Neural progenitor cell (in vitro differentiated cells): ENCODE measurements at regions not wholly inside any gene's neighbourhood (a gene's known extent, or its start where the extent isn't known, plus 50 kb on each side); places are given as distances from the start of the nearest gene placed in this dataset.
"Not testable (repeated sequence)": the region's sequence is repeated elsewhere in the genome, so short reads cannot be mapped to it uniquely, and the experiment has no call there.

Experiments
- DNase-seq: peaks from one replicate; pipeline ENCODE4 v3.0.0-alpha.2; 2016; ENCODE audit warnings: low spot score
- H2AFZ ChIP-seq: fragments of 200-600 bp; sonication (generic); replicated peaks from 2 replicates; pipeline ENCODE4 v1.6.1; 2016; ENCODE audit warnings: antibody characterized with exemption
- H3F3A ChIP-seq: fragments of 200-600 bp; sonication (generic); 2 replicates; pipeline ENCODE4 v1.6.1; 2016; ENCODE audit warnings: antibody characterized with exemption, low read depth
- H3K27ac ChIP-seq: fragments of 200-600 bp; sonication (generic); 2 replicates; pipeline ENCODE4 v1.5.1; 2016; ENCODE audit warnings: mild to moderate bottlenecking
- H3K27me3 ChIP-seq: fragments of 200-600 bp; sonication (generic); 2 replicates; pipeline ENCODE4 v1.6.1; 2016; ENCODE audit warnings: mild to moderate bottlenecking, moderate library complexity
- H3K36me3 ChIP-seq: fragments of 200-600 bp; sonication (generic); 2 replicates; pipeline ENCODE4 v1.5.1; 2016
- H3K4me1 ChIP-seq: fragments of 200-600 bp; sonication (generic); 2 replicates; pipeline ENCODE4 v1.6.1; 2016; ENCODE audit warnings: mixed run types
- H3K4me2 ChIP-seq: fragments of 200-600 bp; sonication (generic); 2 replicates; pipeline ENCODE4 v1.6.1; 2016
- H3K4me3 ChIP-seq: fragments of 200-600 bp; sonication (generic); 2 replicates; pipeline ENCODE4 v1.5.1; 2016
- H3K79me2 ChIP-seq: fragments of 200-600 bp; sonication (generic); 2 replicates; pipeline ENCODE4 v1.6.1; 2016; ENCODE audit warnings: low read depth
- H3K9ac ChIP-seq: fragments of 200-600 bp; sonication (generic); 2 replicates; pipeline ENCODE4 v1.6.1; 2016
- H3K9me3 ChIP-seq: fragments of 200-600 bp; sonication (generic); 2 replicates; pipeline ENCODE4 v1.5.1; 2016; ENCODE audit warnings: low read depth
- H4K20me1 ChIP-seq: fragments of 200-600 bp; sonication (generic); 2 replicates; pipeline ENCODE4 v1.6.1; 2016; ENCODE audit warnings: low read depth
- H3K27ac Mint-ChIP-seq: 3 replicates; pipeline ENCODE4 v1.8.0; 2021; ENCODE audit warnings: mixed read lengths
- H3K27me3 Mint-ChIP-seq: 2 replicates; pipeline ENCODE4 v1.8.0; 2022; ENCODE audit warnings: low read depth, mild to moderate bottlenecking, inconsistent platforms, moderate library complexity, mixed read lengths; ENCODE audit not compliant: insufficient read depth
- H3K36me3 Mint-ChIP-seq: 3 replicates; pipeline ENCODE4 v1.8.0; 2021; ENCODE audit warnings: mixed read lengths
- H3K4me1 Mint-ChIP-seq: 3 replicates; pipeline ENCODE4 v1.8.0; 2021; ENCODE audit warnings: mixed read lengths
- H3K4me3 Mint-ChIP-seq: 3 replicates; pipeline ENCODE4 v1.8.0; 2021; ENCODE audit warnings: mild to moderate bottlenecking, moderate library complexity, mixed read lengths
- H3K9me3 Mint-ChIP-seq: 3 replicates; pipeline ENCODE4 v1.8.0; 2020; ENCODE audit warnings: mixed read lengths
- CTCF ChIP-seq: fragments of 200-600 bp; sonication (generic); IDR thresholded peaks from 2 replicates; pipeline ENCODE4 v1.5.1; 2017; ENCODE audit warnings: antibody characterized with exemption, mild to moderate bottlenecking
- EZH2 ChIP-seq: fragments of 200-600 bp; sonication (generic); IDR thresholded peaks from 2 replicates; pipeline ENCODE4 v1.6.1; 2017; ENCODE audit warnings: antibody characterized with exemption, mild to moderate bottlenecking, moderate library complexity
- EZH2phosphoT487 ChIP-seq: fragments of 200-600 bp; sonication (generic); IDR thresholded peaks from 2 replicates; pipeline ENCODE4 v1.6.1; 2017; ENCODE audit warnings: antibody characterized with exemption

DNA sequence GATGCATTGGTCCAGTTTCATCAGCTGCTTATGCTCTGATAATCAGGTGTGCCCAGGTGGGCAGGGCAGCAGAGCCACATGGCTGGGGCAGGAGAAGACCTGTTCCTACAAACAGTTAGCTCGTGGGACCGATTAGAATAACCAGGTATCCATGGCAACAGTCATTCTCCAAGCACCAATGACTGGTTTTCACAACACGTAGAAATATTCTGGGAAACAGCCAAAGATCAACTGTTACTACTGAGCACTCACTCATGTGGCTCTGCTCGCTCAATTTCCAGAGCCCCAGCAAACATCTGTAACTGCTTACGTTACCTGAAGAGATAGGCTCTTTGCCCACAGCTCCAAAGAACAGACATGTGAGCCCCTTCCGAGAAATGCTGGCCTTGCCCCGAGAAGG, 302.0 kb downstream of the AGTPBP1 start:
- Histone ChIP-seq H3K9me3 (no peaks in the 10 kb centered on the region), H2AFZ (no peak overlapping the region), H3K9ac (no peak overlapping the region), H3K27ac (no peak overlapping the region), H3K4me1 (no peaks in the 10 kb centered on the region), H3K27me3 (no peaks in the 10 kb centered on the region), H3K4me2 (no peak overlapping the region), H3K36me3 (no peaks in the 10 kb centered on the region), H3K79me2 (no peaks in the 10 kb centered on the region), H4K20me1 (no peaks in the 10 kb centered on the region), H3F3A (no peaks in the 10 kb centered on the region), H3K4me3 (no peak overlapping the region)
- Mint-ChIP-seq H3K27ac (no peak overlapping the region), H3K36me3 (peaks cover 3% of the 10 kb centered on the region), H3K27me3 (no peaks in the 10 kb centered on the region), H3K9me3 (peaks cover 19% of the 10 kb centered on the region), H3K4me1 (peaks cover 8% of the 10 kb centered on the region), H3K4me3 (no peak overlapping the region)
- no peak for DNase-seq
- TF ChIP-seq CTCF (no peak), EZH2phosphoT487 (no peak), EZH2 (no peak)

- not testable (repeated sequence) for H3K4me3 Mint-ChIP-seq, H3K27me3 Mint-ChIP-seq, H3K9ac ChIP-seq, H3K27me3 ChIP-seq, H3K4me3 ChIP-seq, H3K27ac ChIP-seq, H3K9me3 ChIP-seq, H3K27ac Mint-ChIP-seq, H3K4me2 ChIP-seq, H3K4me1 ChIP-seq, H3F3A ChIP-seq, H2AFZ ChIP-seq, H3K79me2 ChIP-seq, H4K20me1 ChIP-seq, H3K36me3 ChIP-seq, H3K36me3 Mint-ChIP-seq, DNase-seq
- H3K9me3 Mint-ChIP-seq = peaks cover 22% of the 10 kb centered on the region
- H3K4me1 Mint-ChIP-seq = peaks cover 24% of the 10 kb centered on the region
Measured at GRCh38 chr9:85433956-85434355, 307.8 kb downstream of the AGTPBP1 start.

GRCh38 chr9:85433551-85433950, 308.2 kb downstream of the AGTPBP1 start:
- H3K27me3 Mint-ChIP-seq, H4K20me1 ChIP-seq, H3K4me1 ChIP-seq, H3K4me3 Mint-ChIP-seq, H3F3A ChIP-seq, DNase-seq, H3K36me3 Mint-ChIP-seq, H2AFZ ChIP-seq, H3K79me2 ChIP-seq, H3K27me3 ChIP-seq, H3K4me2 ChIP-seq, H3K27ac Mint-ChIP-seq, H3K27ac ChIP-seq, H3K9me3 ChIP-seq, H3K9ac ChIP-seq, H3K36me3 ChIP-seq, H3K4me3 ChIP-seq: not testable (repeated sequence)
- peaks cover 20% of the 10 kb centered on the region for H3K9me3 Mint-ChIP-seq
- H3K4me1 Mint-ChIP-seq = peaks cover 28% of the 10 kb centered on the region

DNA sequence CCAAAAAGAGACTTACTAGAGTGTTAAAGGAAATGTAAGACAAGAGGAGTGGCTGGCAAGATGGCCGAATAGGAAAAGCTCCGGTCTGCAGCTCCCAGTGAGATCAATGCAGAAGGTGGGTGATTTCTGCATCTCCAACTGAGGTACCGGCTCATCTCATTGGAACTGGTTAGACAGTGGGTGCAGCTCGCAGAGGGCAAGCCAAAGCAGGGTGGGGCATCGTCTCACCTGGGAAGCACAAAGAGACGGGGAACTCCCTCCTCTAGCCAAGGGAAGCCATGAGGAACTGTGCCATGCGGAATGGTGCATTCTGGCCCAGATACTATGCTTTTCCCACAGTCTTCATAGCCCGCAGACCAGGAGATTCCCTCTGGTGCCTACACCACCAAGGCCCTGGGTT, 308.7 kb downstream of the AGTPBP1 start:
- no peak overlapping the region for H3K4me3 Mint-ChIP-seq
- peaks cover 16% of the 10 kb centered on the region for H3K9me3 Mint-ChIP-seq
- no peaks in the 10 kb centered on the region for H3K27me3 ChIP-seq
- no peaks in the 10 kb centered on the region for H3K9me3 ChIP-seq
- no peak for DNase-seq
- H3F3A ChIP-seq = no peaks in the 10 kb centered on the region
- no peaks in the 10 kb centered on the region for H3K36me3 ChIP-seq
- no peak overlapping the region for H3K4me3 ChIP-seq
- H4K20me1 ChIP-seq = no peaks in the 10 kb centered on the region
- H3K36me3 Mint-ChIP-seq = peaks cover 2% of the 10 kb centered on the region
- no peak overlapping the region for H3K27ac Mint-ChIP-seq
- H3K9ac ChIP-seq = no peak overlapping the region
- H2AFZ ChIP-seq = no peak overlapping the region
- no peaks in the 10 kb centered on the region for H3K4me1 ChIP-seq
- no peak for TF ChIP-seq EZH2phosphoT487
- TF ChIP-seq EZH2 = no peak
- no peak for TF ChIP-seq CTCF
- H3K79me2 ChIP-seq = no peaks in the 10 kb centered on the region
- peaks cover 5% of the 10 kb centered on the region for H3K27me3 Mint-ChIP-seq
- H3K27ac ChIP-seq = no peak overlapping the region
- no peak overlapping the region for H3K4me2 ChIP-seq
- H3K4me1 Mint-ChIP-seq = peaks cover 33% of the 10 kb centered on the region
